ENCODE measurements at regions not wholly inside any gene's neighbourhood (a gene's known extent, or its start where the extent isn't known, plus 50 kb on each side); places are given as distances from the start of the nearest gene placed in this dataset.
"Not testable (repeated sequence)": the region's sequence is repeated elsewhere in the genome, so short reads cannot be mapped to it uniquely, and the experiment has no call there.

DNA sequence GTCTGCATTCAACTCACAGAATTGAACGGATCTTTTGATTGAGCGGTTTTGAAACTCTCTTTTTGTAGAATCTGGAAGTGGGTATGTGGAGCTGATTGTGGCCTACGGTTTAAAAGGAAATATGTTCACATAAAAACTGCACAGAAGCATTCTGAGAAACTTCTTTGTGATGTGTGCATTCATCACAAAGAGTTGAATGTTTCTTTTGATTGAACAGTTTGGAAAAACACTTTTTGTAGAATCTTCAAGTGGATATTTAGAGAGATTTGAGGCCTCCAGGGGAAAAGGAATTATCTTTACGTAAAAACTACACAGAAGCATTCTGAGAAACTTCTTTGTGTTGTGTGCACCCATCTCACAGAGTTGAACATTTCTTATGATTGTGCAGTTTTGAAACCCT is 3125.5 kb upstream of the OR11H1 start:
- ATAC-seq (ENCODE audit: low read depth); H2AK9ac ChIP-seq (replicated peaks; ENCODE audit: low read depth, low read length, poor library complexity); H3K4ac ChIP-seq (ENCODE audit: low read depth, low read length); H4K5ac ChIP-seq (ENCODE audit: low read depth, low read length); H3K56ac ChIP-seq (ENCODE audit: extremely low read depth, insufficient read depth, low read length); in situ Hi-C loops (cut with MboI; ENCODE audit: low sequenced_read_pairs); H3K36me3 ChIP-seq (ENCODE audit: control insufficient read depth, insufficient read depth, low read length); H3K14ac ChIP-seq (replicated peaks; ENCODE audit: low read depth, low read length); H2BK120ac ChIP-seq (ENCODE audit: low read depth, low read length); H4K8ac ChIP-seq (ENCODE audit: low read depth in 2 of 2, low read length in 2 of 2); H2AK5ac ChIP-seq (ENCODE audit: low read depth, low read length); BruUV-seq (replicated peaks); H3K79me1 ChIP-seq (ENCODE audit: low read depth in 1 of 2, low read length in 2 of 2); H2BK15ac ChIP-seq (ENCODE audit: low read depth, low read length); H3K4me3 ChIP-seq (ENCODE audit: insufficient read depth, low read depth, low read length); H3K4me1 ChIP-seq (ENCODE audit: control insufficient read depth, insufficient read depth, low read length); H2AFZ ChIP-seq (replicated peaks; ENCODE audit: low read length, poor library complexity); H3K27ac ChIP-seq (ENCODE audit: insufficient read depth, low read length); H3K18ac ChIP-seq (ENCODE audit: low read depth, low read length); H3K23ac ChIP-seq (ENCODE audit: low read depth, low read length); H3K27me3 ChIP-seq (ENCODE audit: control insufficient read depth, insufficient read depth, low read length); POLR2A ChIA-PET (ENCODE audit: unreplicated experiment); H3K9me1 ChIP-seq (ENCODE audit: insufficient read depth, low read length); H3K9me3 ChIP-seq (ENCODE audit: control insufficient read depth, insufficient read depth, low read length); H3K4me2 ChIP-seq (ENCODE audit: low read depth, low read length); H3K9ac ChIP-seq (ENCODE audit: low read depth, low read length); dilution Hi-C loops (cut with HindIII; ENCODE audit: low sequenced_read_pairs, unreplicated experiment); DNase-seq; H2BK5ac ChIP-seq (ENCODE audit: low read depth, low read length, poor library complexity, severe bottlenecking); H2BK20ac ChIP-seq (ENCODE audit: low read depth, low read length); H4K20me1 ChIP-seq (ENCODE audit: insufficient read depth, low read length); CTCF ChIA-PET; H4K91ac ChIP-seq (ENCODE audit: insufficient read depth, low read depth, low read length); intact Hi-C loops (cut with micrococcal nuclease): not testable (repeated sequence)
- WGBS, 2 experiments (ENCODE audit: extremely low coverage in 2 of 2, insufficient read length in 1 of 2): 10% methylated on average over 2 of the region's 4 CpGs; no CpG with 5 or more reads in 1 of the 2 experiments

DNA sequence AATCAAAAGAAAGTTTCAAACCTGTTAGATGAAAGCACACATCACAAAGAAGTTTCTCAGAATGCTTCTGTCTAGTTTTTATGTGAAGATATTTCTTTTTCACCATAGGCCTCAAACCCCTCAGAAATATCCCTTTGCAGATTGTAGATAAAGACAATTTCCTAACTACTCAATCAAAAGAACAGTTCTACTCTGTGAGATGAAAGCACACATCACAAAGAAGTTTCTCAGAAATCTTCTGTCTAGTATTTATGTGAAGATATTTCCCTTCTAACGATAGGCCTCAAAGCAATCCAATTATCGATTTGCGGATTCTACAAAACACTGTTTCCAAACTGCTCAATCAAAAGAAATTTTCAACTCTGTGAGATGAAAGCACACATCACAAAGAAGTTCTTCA is 3092.1 kb upstream of the OR11H1 start:
- CTCF ChIA-PET: not testable (repeated sequence)

More for the DNA sequence above, 3092.1 kb upstream of the OR11H1 start:
- H4K5ac ChIP-seq (ENCODE audit: low read depth, low read length); H2BK120ac ChIP-seq (ENCODE audit: low read depth, low read length); H3K9ac ChIP-seq (ENCODE audit: low read depth, low read length); H3K9me1 ChIP-seq (ENCODE audit: insufficient read depth, low read length); intact Hi-C loops (cut with micrococcal nuclease); H3K9me3 ChIP-seq (ENCODE audit: control insufficient read depth, insufficient read depth, low read length); H3K56ac ChIP-seq (ENCODE audit: extremely low read depth, insufficient read depth, low read length); H2BK20ac ChIP-seq (ENCODE audit: low read depth, low read length); POLR2A ChIA-PET (ENCODE audit: unreplicated experiment); H2AFZ ChIP-seq (replicated peaks; ENCODE audit: low read length, poor library complexity); ATAC-seq (ENCODE audit: low read depth); H3K36me3 ChIP-seq (ENCODE audit: control insufficient read depth, insufficient read depth, low read length); in situ Hi-C loops (cut with MboI; ENCODE audit: low sequenced_read_pairs); BruUV-seq (replicated peaks); H3K4me1 ChIP-seq (ENCODE audit: control insufficient read depth, insufficient read depth, low read length); H3K14ac ChIP-seq (replicated peaks; ENCODE audit: low read depth, low read length); H3K18ac ChIP-seq (ENCODE audit: low read depth, low read length); DNase-seq; H4K20me1 ChIP-seq (ENCODE audit: insufficient read depth, low read length); H2AK9ac ChIP-seq (replicated peaks; ENCODE audit: low read depth, low read length, poor library complexity); H2BK15ac ChIP-seq (ENCODE audit: low read depth, low read length); H3K4me2 ChIP-seq (ENCODE audit: low read depth, low read length); dilution Hi-C loops (cut with HindIII; ENCODE audit: low sequenced_read_pairs, unreplicated experiment); H3K27ac ChIP-seq (ENCODE audit: insufficient read depth, low read length); H3K4ac ChIP-seq (ENCODE audit: low read depth, low read length); H4K91ac ChIP-seq (ENCODE audit: insufficient read depth, low read depth, low read length); H3K79me1 ChIP-seq (ENCODE audit: low read depth in 1 of 2, low read length in 2 of 2); H3K4me3 ChIP-seq (ENCODE audit: insufficient read depth, low read depth, low read length); H2BK5ac ChIP-seq (ENCODE audit: low read depth, low read length, poor library complexity, severe bottlenecking); H3K23ac ChIP-seq (ENCODE audit: low read depth, low read length); H4K8ac ChIP-seq (ENCODE audit: low read depth in 2 of 2, low read length in 2 of 2); H2AK5ac ChIP-seq (ENCODE audit: low read depth, low read length); H3K27me3 ChIP-seq (ENCODE audit: control insufficient read depth, insufficient read depth, low read length): not testable (repeated sequence)
- no CpG with 5 or more reads among the region's 3 CpGs for WGBS, 2 experiments (ENCODE audit: extremely low coverage in 2 of 2, insufficient read length in 1 of 2)

Measured in IMR-90 (cell line).